KOPT-K1 (cell line): ENCODE measurements at regions not wholly inside any gene's neighbourhood (a gene's known extent, or its start where the extent isn't known, plus 50 kb on each side); places are given as distances from the start of the nearest gene placed in this dataset.
A peak's percentile ranks its signal among the peaks of the same experiment; 100 is the strongest.
"Not testable (repeated sequence)": the region's sequence is repeated elsewhere in the genome, so short reads cannot be mapped to it uniquely, and the experiment has no call there.

Experiments used
- H3K27ac ChIP-seq: fragments of 200-600 bp; sonication (generic); 2 replicates; pipeline ENCODE4 v1.5.1; 2016; ENCODE audit warnings: antibody characterized with exemption, mild to moderate bottlenecking, low read depth, low read length; ENCODE audit not compliant: poor library complexity, severe bottlenecking
- H3K36me3 ChIP-seq: fragments of 200-600 bp; sonication (generic); 2 replicates; pipeline ENCODE4 v1.5.1; 2017; ENCODE audit warnings: antibody characterized with exemption, mild to moderate bottlenecking, low read length, moderate library complexity; ENCODE audit not compliant: insufficient read depth
- H3K9me3 ChIP-seq: fragments of 200-600 bp; sonication (generic); 2 replicates; pipeline ENCODE4 v1.5.1; 2017; ENCODE audit warnings: antibody characterized with exemption, low read length, mild to moderate bottlenecking; ENCODE audit not compliant: insufficient read depth, poor library complexity, severe bottlenecking

- not testable (repeated sequence) for H3K36me3 ChIP-seq, H3K9me3 ChIP-seq
- peak overlapping the region; percentile 94 for H3K27ac ChIP-seq
These were observed 470.7 kb upstream of the C16orf82 start for GRCh38 chr16:26596033-26596432.

DNA sequence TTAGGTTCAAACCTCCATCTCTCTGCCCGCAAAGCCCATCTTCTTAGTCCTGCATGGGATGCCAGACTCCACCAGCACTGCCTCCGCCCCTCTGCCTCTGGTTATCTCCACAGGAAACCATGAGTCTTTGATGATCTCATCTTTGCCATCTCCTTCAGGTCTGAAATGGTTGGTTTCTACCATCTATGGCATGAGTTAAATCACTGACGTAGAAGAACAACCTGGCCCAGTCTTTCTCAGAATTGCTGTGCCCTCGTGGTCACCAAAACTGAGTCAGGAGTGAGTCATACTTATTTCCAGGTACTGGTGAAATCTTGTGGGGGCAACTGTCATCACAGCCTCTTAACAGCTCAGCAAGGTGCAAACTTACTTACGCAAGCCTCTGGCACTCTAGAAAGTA, 468.7 kb upstream of the C16orf82 start:
- H3K27ac ChIP-seq: peak overlapping the region; percentile 94
- no peaks in the 10 kb centered on the region for H3K36me3 ChIP-seq
- no peaks in the 10 kb centered on the region for H3K9me3 ChIP-seq

DNA sequence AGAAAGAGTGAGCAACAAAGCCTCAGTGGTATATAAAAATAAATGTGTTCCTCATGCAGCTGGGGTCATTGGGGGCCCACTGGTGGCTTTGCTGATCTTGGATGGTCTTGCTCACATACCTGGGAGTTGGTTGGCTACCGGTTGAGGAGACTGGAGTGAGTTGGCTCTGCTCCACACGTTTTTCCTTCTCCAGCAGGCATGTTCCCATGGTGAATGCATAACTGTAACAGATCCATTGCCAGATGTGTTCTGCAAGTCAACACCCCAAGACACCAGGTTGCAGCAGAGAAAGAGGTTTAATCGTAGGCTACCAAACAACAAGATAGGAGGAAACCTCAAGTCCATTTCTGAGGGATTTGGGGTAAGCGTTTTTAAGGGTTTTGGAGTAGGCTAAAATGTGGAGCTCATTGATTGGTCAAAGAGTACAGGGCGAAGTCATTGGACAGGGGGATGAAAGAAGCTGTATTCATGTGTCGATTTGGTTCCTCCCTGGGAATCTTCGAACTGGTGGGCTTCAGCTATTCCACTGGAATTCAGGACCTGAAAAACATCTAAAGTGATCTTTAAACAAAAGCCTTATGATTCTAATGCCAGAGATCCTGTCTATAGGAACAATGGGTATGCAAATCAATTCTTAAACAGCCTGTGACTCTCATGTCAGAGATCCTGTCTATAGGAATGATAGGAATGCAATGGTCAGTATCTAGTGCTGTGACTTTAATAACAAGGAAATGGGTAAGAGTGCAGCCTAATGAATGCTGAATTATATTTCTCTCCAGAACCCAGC, 467.5 kb upstream of the C16orf82 start:
- Histone ChIP-seq H3K9me3 (no peaks in the 10 kb centered on the region), H3K36me3 (no peaks in the 10 kb centered on the region), H3K27ac (peak overlapping the region; percentile 94)

DNA sequence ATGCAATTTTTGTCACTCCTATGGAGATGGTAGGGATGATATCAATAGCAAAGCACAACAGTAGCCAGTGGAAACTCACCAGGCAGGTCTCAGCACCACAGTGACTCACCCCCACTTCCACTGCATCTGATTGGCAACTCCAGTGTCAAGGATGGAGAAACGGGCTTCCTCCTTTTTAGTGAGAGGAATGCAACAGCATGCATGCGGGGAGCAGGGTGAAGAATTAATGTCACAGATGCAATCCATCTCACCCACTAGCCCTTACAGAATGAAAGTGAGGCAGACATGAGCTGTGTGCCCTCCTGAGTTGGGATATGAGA, 467.0 kb upstream of the C16orf82 start:
- H3K36me3 ChIP-seq: no peaks in the 10 kb centered on the region
- H3K9me3 ChIP-seq: no peaks in the 10 kb centered on the region
- H3K27ac ChIP-seq: peak overlapping the region; percentile 94

- no peaks in the 10 kb centered on the region for H3K36me3 ChIP-seq
- no peaks in the 10 kb centered on the region for H3K9me3 ChIP-seq
- peak overlapping the region; percentile 94 for H3K27ac ChIP-seq
These were observed 465.4 kb upstream of the C16orf82 start for GRCh38 chr16:26601335-26601734.

DNA sequence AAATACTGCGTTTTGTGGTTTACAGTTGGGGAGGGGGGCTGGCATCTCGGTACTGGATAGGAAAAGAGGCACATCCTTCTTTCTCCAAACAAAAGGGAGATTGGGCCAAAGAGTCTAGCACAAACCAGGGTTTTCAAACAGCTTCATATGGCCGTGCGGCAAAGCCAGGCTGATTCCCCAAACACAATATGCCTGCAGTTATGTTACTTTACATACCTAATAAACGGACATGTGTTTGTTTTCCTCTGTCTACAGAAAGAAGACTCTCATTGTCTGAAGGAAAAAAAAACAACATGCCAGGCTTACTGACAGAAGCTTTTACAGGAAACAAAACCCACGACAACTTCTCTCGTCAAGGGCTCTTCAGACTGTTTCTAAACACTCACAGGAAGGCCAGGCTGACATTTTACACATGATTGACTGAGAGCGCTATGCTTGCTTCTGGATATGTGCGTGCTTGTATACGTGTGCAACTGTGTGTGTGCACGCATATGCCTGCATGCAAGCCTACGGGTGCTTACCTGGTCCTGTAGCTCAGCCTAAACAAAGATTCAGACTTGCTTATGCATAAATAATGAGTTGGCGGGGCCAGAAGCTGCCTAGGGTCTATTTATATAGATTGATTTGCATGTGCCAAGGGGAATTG, 461.0 kb upstream of the C16orf82 start:
- no peaks in the 10 kb centered on the region for H3K9me3 ChIP-seq
- no peaks in the 10 kb centered on the region for H3K36me3 ChIP-seq
- peak overlapping the region; percentile 82 for H3K27ac ChIP-seq

- Histone ChIP-seq H3K36me3 (no peaks in the 10 kb centered on the region), H3K9me3 (no peaks in the 10 kb centered on the region), H3K27ac (peak overlapping the region; percentile 82)
These were observed 460.2 kb upstream of the C16orf82 start for GRCh38 chr16:26606381-26607150.

- Histone ChIP-seq H3K27ac (peak overlapping the region; percentile 94), H3K9me3 (peaks cover 6% of the 10 kb centered on the region), H3K36me3 (no peaks in the 10 kb centered on the region)
These were observed 452.4 kb upstream of the C16orf82 start for GRCh38 chr16:26614237-26614841.

DNA sequence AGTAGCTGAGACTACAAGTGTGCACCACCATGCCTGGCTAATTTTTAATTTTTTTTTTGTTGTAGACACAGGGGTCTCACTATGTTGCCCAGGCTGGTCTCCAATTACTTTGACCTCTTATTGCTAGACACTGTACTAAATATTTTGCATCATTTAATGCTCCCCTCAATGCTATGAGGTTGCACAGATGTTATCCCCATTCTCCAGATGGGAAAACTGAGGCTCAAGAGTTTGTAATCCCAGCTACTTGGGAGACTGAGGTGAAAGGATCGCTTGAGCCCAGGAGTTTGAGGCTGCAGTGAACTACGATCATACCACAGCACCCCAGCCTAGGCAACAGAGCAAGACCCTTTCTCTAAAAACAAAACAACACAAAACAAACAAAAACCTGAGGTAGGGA, 443.3 kb upstream of the C16orf82 start:
- Histone ChIP-seq H3K36me3 (no peaks in the 10 kb centered on the region), H3K27ac (peak overlapping the region; percentile 9), H3K9me3 (peaks cover 2% of the 10 kb centered on the region)

- H3K9me3 ChIP-seq: peaks cover 30% of the 10 kb centered on the region
- no peaks in the 10 kb centered on the region for H3K36me3 ChIP-seq
- no peak overlapping the region for H3K27ac ChIP-seq
These were observed 438.8 kb upstream of the C16orf82 start for GRCh38 chr16:26627958-26628357.

DNA sequence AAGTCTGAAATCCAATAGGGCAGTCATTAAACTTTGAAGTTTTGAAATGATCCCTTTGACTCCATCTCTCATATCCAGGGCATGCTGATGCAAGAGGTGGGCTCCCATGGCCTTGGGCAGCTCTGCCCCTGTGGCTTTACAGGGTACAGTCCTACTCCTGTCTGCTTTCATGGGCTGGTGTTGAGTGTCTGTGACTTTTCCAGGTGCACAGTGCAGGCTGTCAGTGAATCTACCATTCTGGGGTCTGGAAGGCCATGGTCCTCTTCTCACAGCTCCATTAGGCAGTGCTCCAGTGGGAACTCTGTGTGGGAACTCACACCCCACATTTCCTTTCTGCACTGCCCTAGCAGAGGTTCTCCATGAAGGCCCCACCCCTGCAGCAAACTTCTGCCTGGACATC, 435.4 kb upstream of the C16orf82 start:
- peaks cover 32% of the 10 kb centered on the region for H3K9me3 ChIP-seq
- not testable (repeated sequence) for H3K27ac ChIP-seq, H3K36me3 ChIP-seq

DNA sequence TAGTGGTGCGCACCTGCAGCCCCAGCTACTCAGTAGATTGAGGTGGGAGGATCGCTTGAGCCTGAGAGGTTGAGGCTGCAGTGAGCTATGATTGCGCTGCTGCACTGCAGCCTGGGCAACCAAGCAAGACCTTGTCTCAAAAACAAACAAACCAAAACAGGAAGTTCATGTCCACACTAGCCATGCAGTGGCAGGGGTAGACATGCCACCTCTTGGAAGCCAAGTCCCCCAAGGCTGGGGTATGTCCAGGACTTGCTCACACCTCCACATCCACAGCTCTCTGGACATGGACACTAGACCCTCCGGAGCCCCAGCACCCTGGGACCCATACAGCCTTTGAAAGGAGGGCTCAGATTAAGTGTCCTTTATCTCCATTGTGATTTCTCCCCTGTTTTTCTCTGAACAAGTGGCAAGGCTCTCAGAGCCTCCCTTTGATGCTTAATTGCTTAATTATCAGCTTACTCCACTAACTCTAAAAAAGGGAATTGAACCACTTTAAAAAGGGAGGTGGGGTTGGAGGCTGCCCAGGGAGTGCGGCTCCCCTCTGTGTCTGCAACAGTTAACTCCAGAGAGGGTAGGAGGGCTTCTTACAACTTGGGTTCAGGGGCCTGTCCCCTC, 424.6 kb upstream of the C16orf82 start:
- H3K9me3 ChIP-seq: no peaks in the 10 kb centered on the region
- no peaks in the 10 kb centered on the region for H3K36me3 ChIP-seq
- H3K27ac ChIP-seq: peak overlapping the region; percentile 44

- no peaks in the 10 kb centered on the region for H3K36me3 ChIP-seq
- H3K9me3 ChIP-seq: no peaks in the 10 kb centered on the region
- peak overlapping the region; percentile 52 for H3K27ac ChIP-seq
These were observed 423.2 kb upstream of the C16orf82 start for GRCh38 chr16:26643519-26643918.

GRCh38 chr16:26644912-26645543, 421.7 kb upstream of the C16orf82 start:
- H3K27ac ChIP-seq: peak overlapping the region; percentile 52
- H3K9me3 ChIP-seq: no peaks in the 10 kb centered on the region
- H3K36me3 ChIP-seq: no peaks in the 10 kb centered on the region
